ENCODE measurements at regions not wholly inside any gene's neighbourhood (a gene's known extent, or its start where the extent isn't known, plus 50 kb on each side); places are given as distances from the start of the nearest gene placed in this dataset.

DNA sequence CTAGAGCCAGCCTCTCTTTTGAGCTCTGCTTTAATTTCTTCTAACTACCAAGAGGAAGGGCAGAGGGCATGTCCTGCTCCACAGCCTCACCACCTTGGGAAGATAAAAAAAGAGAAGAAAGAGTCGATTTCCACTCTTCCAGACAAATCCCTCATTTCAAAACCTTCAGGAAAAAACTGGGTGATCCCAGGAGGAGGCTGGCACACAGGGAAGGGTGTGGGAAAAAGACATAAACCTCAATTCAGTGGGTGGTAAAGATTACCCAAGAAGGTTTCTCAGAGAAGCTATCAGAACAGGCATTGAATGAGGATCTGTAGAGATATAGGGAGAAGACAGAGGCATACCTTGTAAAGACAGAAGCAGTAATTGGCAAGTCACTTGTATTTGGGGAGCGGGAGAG, 79.9 kb upstream of the CRHR1 start:
- TF ChIP-seq POLR2AphosphoS5 (IDR thresholded peaks at IDR 0.05; ENCODE audit: low read depth, low read length): no peak
- TF ChIP-seq, protein P1, sequence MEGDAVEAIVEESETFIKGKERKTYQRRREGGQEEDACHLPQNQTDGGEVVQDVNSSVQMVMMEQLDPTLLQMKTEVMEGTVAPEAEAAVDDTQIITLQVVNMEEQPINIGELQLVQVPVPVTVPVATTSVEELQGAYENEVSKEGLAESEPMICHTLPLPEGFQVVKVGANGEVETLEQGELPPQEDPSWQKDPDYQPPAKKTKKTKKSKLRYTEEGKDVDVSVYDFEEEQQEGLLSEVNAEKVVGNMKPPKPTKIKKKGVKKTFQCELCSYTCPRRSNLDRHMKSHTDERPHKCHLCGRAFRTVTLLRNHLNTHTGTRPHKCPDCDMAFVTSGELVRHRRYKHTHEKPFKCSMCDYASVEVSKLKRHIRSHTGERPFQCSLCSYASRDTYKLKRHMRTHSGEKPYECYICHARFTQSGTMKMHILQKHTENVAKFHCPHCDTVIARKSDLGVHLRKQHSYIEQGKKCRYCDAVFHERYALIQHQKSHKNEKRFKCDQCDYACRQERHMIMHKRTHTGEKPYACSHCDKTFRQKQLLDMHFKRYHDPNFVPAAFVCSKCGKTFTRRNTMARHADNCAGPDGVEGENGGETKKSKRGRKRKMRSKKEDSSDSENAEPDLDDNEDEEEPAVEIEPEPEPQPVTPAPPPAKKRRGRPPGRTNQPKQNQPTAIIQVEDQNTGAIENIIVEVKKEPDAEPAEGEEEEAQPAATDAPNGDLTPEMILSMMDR (IDR thresholded peaks at IDR 0.05): no peak
- TF ChIP-seq, protein P2, sequence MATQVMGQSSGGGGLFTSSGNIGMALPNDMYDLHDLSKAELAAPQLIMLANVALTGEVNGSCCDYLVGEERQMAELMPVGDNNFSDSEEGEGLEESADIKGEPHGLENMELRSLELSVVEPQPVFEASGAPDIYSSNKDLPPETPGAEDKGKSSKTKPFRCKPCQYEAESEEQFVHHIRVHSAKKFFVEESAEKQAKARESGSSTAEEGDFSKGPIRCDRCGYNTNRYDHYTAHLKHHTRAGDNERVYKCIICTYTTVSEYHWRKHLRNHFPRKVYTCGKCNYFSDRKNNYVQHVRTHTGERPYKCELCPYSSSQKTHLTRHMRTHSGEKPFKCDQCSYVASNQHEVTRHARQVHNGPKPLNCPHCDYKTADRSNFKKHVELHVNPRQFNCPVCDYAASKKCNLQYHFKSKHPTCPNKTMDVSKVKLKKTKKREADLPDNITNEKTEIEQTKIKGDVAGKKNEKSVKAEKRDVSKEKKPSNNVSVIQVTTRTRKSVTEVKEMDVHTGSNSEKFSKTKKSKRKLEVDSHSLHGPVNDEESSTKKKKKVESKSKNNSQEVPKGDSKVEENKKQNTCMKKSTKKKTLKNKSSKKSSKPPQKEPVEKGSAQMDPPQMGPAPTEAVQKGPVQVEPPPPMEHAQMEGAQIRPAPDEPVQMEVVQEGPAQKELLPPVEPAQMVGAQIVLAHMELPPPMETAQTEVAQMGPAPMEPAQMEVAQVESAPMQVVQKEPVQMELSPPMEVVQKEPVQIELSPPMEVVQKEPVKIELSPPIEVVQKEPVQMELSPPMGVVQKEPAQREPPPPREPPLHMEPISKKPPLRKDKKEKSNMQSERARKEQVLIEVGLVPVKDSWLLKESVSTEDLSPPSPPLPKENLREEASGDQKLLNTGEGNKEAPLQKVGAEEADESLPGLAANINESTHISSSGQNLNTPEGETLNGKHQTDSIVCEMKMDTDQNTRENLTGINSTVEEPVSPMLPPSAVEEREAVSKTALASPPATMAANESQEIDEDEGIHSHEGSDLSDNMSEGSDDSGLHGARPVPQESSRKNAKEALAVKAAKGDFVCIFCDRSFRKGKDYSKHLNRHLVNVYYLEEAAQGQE (IDR thresholded peaks at IDR 0.05; ENCODE audit: insufficient read depth in 1 of 2, low read depth in 2 of 2, low read length in 1 of 2): no peak
- no peak for TF ChIP-seq SIN3A (IDR thresholded peaks at IDR 0.05; ENCODE audit: borderline replicate concordance, insufficient read depth, low read depth, low read length)
- no peak for TF ChIP-seq TCF7L2 (IDR thresholded peaks at IDR 0.05; ENCODE audit: low read depth, low read length)

Data from Panc1 (cell line).